ENCODE measurements at regions not wholly inside any gene's neighbourhood (a gene's known extent, or its start where the extent isn't known, plus 50 kb on each side); places are given as distances from the start of the nearest gene placed in this dataset.
A peak's percentile ranks its signal among the peaks of the same experiment; 100 is the strongest.

- peak in 1 of 2 experiments; percentile 57 for DNase-seq
These were observed 400.9 kb downstream of the SNAPC1 start for GRCh38 chr14:62162998-62163589.

- DNase-seq, result no peak
These were observed 406.4 kb downstream of the SNAPC1 start for GRCh38 chr14:62168564-62169155.

- DNase-seq, result peak; percentile 15 to 70
These were observed 417.3 kb downstream of the SNAPC1 start for GRCh38 chr14:62179367-62180018.

GRCh38 chr14:62181591-62181990, 419.4 kb downstream of the SNAPC1 start:
- DNase-seq, result no peak

- DNase-seq, result no peak
These were observed 422.9 kb downstream of the SNAPC1 start for GRCh38 chr14:62185078-62185477.

- DNase-seq, result no peak
These were observed 425.0 kb downstream of the SNAPC1 start for GRCh38 chr14:62187265-62187664.

GRCh38 chr14:62189698-62190097, 427.5 kb downstream of the SNAPC1 start:
- no peak for DNase-seq

- no peak for DNase-seq
These were observed 444.2 kb downstream of the SNAPC1 start for GRCh38 chr14:62206456-62206855.

- DNase-seq, result no peak
These were observed 447.2 kb downstream of the SNAPC1 start for GRCh38 chr14:62209287-62209899.

- no peak for DNase-seq
These were observed 451.3 kb downstream of the SNAPC1 start for GRCh38 chr14:62213516-62213915.

- no peak for DNase-seq
These were observed 453.9 kb downstream of the SNAPC1 start for GRCh38 chr14:62216121-62216520.

GRCh38 chr14:62234849-62235248, 472.6 kb downstream of the SNAPC1 start:
- DNase-seq, result no peak

- DNase-seq, result no peak
These were observed 482.0 kb downstream of the SNAPC1 start for GRCh38 chr14:62244221-62244620.

- DNase-seq, result no peak
These were observed 485.0 kb downstream of the SNAPC1 start for GRCh38 chr14:62247266-62247665.

GRCh38 chr14:62251237-62251636, 489.0 kb downstream of the SNAPC1 start:
- no peak for DNase-seq

GRCh38 chr14:62253171-62253570, 491.0 kb downstream of the SNAPC1 start:
- DNase-seq, result no peak

- no peak for DNase-seq
These were observed 491.7 kb downstream of the SNAPC1 start for GRCh38 chr14:62253911-62254310.

GRCh38 chr14:62269204-62269603, 507.0 kb downstream of the SNAPC1 start:
- DNase-seq, result no peak

GRCh38 chr14:62270236-62270635, 508.0 kb downstream of the SNAPC1 start:
- no peak for DNase-seq

- DNase-seq, result no peak
These were observed 518.1 kb downstream of the SNAPC1 start for GRCh38 chr14:62280366-62280765.

GRCh38 chr14:62283837-62284236, 521.6 kb downstream of the SNAPC1 start:
- no peak for DNase-seq

GRCh38 chr14:62289471-62289870, 527.3 kb downstream of the SNAPC1 start:
- DNase-seq, result no peak

- no peak for DNase-seq
These were observed 538.9 kb downstream of the SNAPC1 start for GRCh38 chr14:62301080-62301479.

- no peak for DNase-seq
These were observed 539.7 kb downstream of the SNAPC1 start for GRCh38 chr14:62301911-62302310.

Measured in NCI-H526 (cell line).